SHP77 (cell line): ENCODE measurements at regions not wholly inside any gene's neighbourhood (a gene's known extent, or its start where the extent isn't known, plus 50 kb on each side); places are given as distances from the start of the nearest gene placed in this dataset.
A peak's percentile ranks its signal among the peaks of the same experiment; 100 is the strongest.
"Not testable (repeated sequence)": the region's sequence is repeated elsewhere in the genome, so short reads cannot be mapped to it uniquely, and the experiment has no call there.

Experiments used
- DNase-seq, 2 experiments: peaks; one replicate each; lab custom pipeline; 2025; lab: John Stamatoyannopoulos, UW

DNA sequence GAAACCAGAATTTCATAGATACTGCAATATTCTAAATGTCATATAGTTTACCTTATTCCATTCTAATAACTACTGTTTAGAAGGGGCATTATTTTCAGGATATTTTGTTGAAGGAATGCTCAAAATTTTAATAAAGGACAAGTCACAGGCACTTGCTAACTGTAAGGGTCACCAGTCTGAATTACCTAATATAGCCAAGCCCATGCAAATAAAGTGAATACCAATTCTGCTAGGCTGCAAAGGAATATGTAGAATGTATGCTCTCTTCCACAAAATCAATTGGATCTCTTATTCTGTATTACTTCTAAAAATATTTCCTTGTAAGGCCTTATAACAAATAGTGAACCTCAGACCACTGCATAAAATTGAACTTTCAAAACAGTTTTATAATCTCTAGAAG is 52.3 kb upstream of the FAT4 start:
- DNase-seq = no peak

GRCh38 chr4:125262079-125262478 is 52.7 kb upstream of the FAT4 start:
- DNase-seq = no peak

- no peak for DNase-seq
Measured at GRCh38 chr4:125254106-125254505, 60.6 kb upstream of the FAT4 start.

GRCh38 chr4:125244848-125245450 is 69.8 kb upstream of the FAT4 start:
- peak in 1 of 2 experiments; percentile 12 for DNase-seq

DNA sequence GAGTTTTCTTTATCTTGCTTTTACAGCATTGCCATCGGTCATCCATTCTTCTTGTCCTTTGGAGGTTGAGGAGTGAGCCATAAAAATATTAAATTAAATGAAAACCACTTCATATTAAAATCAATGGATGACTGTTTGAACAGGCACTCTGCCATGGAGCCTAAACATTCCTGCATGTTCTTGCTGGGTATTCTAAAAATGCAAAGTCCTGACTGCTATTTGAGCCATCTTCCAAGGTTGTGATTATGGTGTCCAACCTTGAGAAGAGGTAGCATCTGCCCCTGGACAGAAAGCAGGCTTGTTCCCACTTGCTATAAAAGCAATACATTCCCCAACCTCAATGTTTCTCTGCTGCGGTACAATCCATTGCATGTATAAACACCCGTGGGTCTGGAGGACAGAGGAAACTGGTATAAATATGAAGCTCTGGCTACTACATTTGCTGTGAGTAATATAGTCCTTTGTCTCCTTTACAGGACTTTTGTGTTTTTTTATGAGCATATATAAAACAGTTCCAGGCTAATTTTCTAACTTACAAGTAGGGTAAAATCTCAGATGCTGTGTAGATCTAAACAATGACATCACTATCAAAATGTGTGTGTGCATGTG is 70.9 kb upstream of the FAT4 start:
- DNase-seq = no peak

DNA sequence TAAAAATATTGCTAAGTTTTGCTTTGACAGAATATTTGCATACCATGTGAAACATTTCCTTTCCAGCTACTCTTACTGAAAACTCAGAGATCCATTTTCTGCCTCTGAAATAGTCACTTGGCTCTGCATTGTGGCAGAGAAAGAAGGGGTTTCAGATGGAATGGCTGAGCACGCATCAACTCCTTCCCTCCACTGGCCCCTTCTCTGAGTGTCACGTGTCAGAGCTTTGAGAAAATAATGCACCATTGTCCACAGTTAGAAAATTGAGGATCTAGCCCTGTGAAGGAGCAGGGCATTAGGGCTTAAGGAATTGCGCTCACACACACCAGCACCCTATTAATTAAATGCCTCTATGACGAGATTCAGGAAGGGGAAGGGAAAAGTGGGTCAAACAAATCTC is 78.8 kb upstream of the FAT4 start:
- no peak for DNase-seq

DNA sequence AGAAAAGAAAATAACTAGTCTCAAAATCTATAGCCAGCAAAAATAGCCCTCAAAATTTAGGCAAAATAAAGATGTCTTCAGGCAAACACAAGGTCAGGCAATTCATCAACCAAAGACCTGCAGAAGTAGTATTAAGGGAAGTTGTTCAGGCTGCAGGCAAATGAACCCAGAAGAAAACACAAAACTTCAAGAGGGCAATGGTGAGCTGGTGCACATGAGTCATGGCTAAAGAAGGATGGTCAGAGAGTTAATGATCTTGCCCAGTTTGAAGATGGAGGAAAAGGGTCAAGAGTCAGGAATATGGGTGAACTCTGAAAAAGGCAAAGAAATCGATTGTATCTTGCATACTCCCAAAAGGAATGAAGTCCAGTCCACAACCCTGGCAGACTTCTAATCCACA is 83.1 kb upstream of the FAT4 start:
- no peak for DNase-seq

GRCh38 chr4:125229596-125230058 is 85.1 kb upstream of the FAT4 start:
- DNase-seq = no peak

DNA sequence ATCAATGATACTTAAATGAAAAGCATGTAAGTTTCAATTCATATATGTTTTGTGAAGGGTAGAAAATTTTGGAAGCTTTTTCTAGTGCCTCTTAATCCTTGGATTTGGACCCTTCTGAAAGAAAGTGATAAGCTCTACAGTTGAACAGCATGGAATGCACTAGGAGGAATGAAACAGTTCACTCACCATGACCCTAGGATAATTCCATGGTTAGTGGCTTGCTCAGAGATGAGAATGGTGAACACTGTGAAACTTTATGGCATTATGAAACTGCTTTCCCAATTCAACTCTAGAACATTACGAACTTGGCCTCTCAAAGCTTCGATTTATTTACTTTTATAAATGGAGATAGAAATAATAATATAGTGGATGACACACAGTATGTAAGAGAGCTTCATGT is 88.9 kb upstream of the FAT4 start:
- DNase-seq = no peak

GRCh38 chr4:125200556-125200955 is 114.2 kb upstream of the FAT4 start:
- no peak for DNase-seq

GRCh38 chr4:125198916-125199315 is 115.8 kb upstream of the FAT4 start:
- DNase-seq = no peak

- not testable (repeated sequence) for DNase-seq
Measured at GRCh38 chr4:125191874-125192459, 122.8 kb upstream of the FAT4 start.

GRCh38 chr4:125191232-125191631 is 123.5 kb upstream of the FAT4 start:
- DNase-seq = no peak

- DNase-seq = no peak
Measured at GRCh38 chr4:125187226-125188176, 127.3 kb upstream of the FAT4 start.

DNA sequence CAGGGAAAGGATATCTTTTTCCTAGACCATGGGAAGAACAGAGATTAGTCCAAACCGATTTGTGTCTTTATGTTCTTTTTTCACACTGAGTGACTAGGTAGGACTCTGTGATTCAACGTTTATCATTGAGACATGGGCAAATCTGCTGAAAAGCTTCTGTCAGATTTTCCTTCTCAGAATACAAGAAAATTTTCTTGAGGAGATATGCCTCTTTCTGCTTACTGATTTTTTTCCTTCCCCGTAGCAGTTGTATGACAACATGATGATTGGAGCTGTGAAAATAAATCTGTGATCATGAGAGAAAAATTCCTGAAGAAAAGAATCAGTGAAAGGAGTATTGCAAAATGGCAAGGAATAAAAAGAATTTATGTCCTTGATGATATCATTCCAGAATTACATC is 130.6 kb upstream of the FAT4 start:
- DNase-seq = no peak

GRCh38 chr4:125181804-125182203 is 133.0 kb upstream of the FAT4 start:
- DNase-seq = no peak

- DNase-seq = no peak
Measured at GRCh38 chr4:125179727-125180126, 135.0 kb upstream of the FAT4 start.

DNA sequence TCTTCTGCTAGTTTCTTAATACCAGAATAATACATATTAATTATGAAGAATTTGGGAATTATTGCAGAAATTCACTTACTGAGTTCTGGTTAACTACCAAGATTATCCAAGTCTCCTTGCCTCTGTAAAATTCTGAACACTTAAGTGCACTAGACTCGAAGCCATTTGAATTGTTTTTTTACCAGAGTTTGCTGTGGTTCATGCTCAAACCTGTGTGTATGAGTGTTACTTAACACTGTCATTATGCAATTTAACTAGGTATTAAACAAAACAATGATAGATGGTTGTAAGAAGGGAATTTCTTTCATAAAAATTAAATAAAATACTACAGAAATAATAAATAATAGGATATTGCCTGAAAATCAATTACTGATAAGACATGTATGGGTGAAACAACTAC is 145.6 kb upstream of the FAT4 start:
- no peak for DNase-seq

DNA sequence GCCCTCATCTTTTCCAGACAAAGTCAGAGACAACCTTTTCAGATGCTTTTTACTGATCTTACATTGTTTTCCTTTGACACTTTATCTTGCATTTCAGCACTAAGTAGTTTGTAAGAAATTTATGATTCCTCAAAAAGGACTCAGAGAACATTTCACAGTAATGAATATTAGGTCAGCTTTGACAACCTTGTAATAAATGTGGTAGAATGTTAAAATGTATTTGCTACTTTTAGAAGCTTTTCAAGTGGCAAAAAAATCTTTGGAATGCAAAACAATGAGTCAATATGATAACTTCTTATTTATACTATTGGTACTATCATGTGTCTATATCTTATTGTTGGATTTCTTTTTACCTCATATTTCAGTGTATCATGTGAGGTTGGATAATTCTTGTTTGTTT is 146.2 kb upstream of the FAT4 start:
- DNase-seq = no peak

DNA sequence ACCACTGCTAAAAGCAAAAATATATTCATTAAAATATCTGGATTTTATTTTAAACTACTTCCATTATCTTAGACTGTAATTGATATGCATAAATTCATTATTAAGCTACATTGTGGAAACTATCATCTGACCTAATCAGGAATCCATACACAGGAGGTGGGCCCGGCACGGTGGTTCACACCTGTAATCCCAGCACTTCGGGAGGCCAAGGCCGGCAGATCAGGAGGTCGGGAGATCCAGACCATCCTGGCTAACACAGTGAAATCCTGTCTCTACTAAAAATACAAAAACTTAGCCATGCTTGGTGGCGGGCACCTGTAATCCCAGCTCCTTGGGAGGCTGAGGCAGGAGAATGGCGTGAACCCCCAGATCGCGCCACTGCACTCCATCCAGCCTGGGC is 148.7 kb upstream of the FAT4 start:
- not testable (repeated sequence) for DNase-seq

GRCh38 chr4:125159001-125159400 is 155.8 kb upstream of the FAT4 start:
- DNase-seq = no peak

GRCh38 chr4:125155251-125155650 is 159.5 kb upstream of the FAT4 start:
- DNase-seq = no peak
